H54 (cell line): ENCODE measurements at regions not wholly inside any gene's neighbourhood (a gene's known extent, or its start where the extent isn't known, plus 50 kb on each side); places are given as distances from the start of the nearest gene placed in this dataset.
"Not testable (repeated sequence)": the region's sequence is repeated elsewhere in the genome, so short reads cannot be mapped to it uniquely, and the experiment has no call there.

Experiments
- DNase-seq: peaks from one replicate; pipeline ENCODE4 v3.0.0; 2011; ENCODE audit warnings: low spot score, mixed read lengths; ENCODE audit not compliant: insufficient read length
- FAIRE-seq: peaks from 3 replicates; lab custom pipeline; 2011; peaks lifted over from hg19 to GRCh38; lab: Jason Lieb, UNC
- POLR2A ChIP-seq: IDR thresholded peaks from 2 replicates; pipeline ENCODE4 v1.6.1; 2011; ENCODE audit warnings: low read depth, mild to moderate bottlenecking, low read length

DNA sequence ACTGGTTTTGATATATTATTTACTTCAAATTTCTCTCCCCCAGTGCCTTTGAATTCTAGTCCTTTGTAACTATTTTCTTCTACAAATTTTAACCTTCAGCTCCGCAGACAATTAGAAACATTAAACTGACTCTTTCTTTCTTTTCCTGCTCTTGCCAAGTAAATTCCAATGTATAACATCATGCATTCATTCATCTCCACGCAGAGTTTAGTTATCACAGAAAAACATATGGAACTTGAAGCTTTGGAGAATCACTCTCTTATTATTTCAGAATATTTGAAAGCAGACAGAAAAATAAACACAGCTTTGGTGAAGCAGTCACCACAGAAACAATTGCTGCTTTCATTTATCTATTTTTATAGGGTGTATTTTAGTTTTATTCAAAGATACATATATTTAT is 778.7 kb upstream of the CDH8 start:
- no peak for FAIRE-seq
- no peak for TF ChIP-seq POLR2A
- DNase-seq = no peak

DNA sequence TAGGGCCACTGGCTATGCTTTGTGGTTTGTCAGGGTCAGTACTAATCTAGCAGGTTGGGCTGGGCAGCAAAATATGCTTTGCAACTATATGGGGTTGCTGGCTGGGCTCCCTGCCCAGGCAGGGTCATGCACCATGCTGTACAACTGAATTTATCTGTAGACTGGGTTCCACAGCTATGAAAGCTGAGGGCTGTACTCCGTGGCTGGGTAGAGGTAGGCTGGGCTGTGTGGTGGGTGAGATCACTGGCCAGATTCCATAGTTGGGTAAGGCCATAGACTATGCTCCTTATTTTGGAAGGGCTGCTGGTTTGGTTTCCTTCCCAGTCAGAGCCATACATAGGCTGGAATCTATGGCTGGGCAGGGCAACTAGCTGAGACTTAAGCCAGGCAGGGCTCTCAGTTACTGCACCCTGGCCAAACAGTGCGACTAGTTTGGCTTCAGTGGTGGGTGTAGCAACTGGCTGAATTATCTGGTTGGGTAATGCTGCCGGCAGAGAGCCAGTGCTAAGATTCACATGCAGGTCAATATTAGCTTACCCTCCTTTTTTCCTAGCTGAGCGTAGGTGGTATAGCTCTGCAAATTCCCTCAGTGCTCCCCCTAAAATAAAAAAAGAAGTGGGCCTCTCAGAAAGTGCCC is 769.1 kb upstream of the CDH8 start:
- DNase-seq (no peak), FAIRE-seq (no peak)
- no peak for TF ChIP-seq POLR2A

DNA sequence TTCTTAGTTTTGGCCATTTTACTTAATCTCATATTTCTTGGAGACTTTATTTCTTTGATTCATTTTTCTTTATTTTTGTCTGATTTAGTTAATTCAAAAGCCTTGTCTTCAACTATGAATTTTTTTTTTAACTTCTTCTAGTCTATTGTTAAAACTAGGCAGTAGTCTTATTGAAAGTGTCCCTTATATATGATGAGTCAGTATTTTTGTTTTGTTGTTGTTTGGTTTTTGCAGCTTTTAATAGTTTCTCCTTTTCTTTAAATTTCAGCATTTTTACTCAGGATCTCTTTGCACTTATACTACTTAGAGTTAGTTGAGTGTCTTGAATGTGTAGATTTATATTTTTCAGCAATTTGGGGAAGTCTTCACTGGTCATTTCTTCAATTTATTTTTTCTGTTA is 758.5 kb upstream of the CDH8 start:
- TF ChIP-seq POLR2A = no peak
- no peak for FAIRE-seq
- DNase-seq = no peak

DNA sequence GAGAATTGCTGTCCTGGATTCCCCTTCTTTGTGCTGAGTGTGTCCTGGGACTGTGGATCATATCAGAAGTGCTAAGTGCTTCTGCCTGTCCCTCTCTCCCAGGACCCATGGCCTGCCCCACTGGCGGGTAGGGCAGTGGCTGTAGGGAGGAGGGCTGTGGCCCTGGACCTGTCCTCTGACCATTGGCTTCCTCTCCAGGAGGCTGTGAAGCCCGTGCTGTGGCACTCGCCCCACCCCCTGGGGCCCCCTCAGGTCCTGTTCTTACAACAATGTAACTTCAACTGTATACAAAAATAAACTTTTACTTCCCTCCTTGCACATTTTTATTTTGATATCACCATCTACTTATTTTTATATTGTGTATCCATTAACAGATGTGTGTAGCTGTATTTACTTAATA is 743.8 kb upstream of the CDH8 start:
- DNase-seq, FAIRE-seq: not testable (repeated sequence)

DNA sequence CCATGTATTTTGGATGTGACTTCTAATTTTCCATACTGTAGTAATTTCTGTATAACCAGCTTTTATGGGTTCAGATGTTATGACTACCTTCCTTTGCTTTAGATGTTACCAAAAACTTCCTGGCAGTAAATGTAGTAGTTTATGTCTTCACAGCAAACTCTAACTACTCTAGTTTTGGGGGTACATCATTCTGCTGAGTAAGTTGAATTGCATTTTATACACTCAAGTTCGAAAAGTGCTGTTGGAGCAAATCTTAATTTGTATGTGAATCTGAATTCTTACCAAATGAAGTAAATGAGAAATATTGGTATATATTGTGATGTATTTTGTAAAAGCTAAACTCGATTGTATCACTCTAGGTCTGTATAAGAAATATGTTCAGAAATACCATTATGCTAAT is 728.3 kb upstream of the CDH8 start:
- FAIRE-seq (no peak), DNase-seq (no peak)
- TF ChIP-seq POLR2A = no peak

DNA sequence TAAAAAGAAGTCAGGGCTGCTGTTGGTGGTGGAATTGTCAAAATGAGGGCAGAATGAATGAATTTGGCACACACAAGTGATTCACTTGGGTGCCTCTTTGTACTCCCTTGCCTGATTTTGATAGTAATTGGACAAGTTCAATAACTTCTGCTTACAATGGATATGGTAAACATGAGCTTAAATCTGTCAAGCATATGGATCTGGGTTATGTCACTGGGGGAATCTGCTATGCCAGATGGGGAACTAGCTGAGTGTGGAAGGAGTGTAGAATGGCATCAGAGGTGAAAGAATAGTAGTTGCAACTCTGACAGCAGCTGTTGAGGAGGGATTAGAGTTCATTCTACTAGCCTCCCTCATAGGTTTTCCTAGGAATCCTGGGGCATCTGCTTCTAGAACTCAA is 724.2 kb upstream of the CDH8 start:
- FAIRE-seq (no peak), DNase-seq (no peak)
- TF ChIP-seq POLR2A = no peak

DNA sequence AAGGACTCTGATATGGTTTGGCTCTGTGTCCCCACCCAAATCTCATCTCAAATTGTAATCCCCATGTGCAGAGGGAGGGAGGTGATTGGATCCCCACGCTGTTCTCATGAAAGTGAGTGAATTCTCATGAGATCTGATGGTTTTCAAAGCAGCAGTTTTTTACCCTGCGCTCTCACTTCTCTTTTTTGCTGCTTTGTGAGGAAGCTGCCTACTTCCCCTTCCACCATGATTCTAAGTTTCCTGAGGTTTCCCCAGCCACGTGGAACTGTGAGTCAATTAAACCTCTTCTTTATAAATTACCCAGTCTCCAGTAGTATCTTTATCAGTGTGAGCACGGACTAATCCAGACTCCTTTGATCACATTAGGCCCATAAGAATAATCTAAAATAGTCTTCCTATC is 719.7 kb upstream of the CDH8 start:
- FAIRE-seq (no peak), DNase-seq (no peak)
- TF ChIP-seq POLR2A = no peak

DNA sequence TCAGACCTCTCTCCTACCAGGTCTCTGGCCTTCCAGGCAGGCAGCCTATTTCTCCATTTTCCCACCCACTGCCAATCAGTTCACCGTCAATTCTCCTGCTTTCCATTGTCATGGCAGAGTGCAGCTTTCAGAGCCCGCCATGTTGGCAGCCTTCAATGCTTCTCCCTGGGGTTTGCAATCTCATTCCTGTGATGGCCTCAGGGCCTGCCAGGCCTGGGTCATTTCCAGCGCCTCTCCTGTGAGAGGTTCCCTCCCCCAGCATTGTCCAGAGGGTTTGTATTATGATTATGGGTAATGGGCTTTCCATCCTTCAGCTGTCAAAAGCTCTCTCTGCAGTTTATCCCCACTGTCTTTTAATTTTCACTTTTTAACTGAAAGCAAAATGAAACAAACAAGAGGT is 716.6 kb upstream of the CDH8 start:
- DNase-seq (no peak), FAIRE-seq (no peak)
- TF ChIP-seq POLR2A = no peak

DNA sequence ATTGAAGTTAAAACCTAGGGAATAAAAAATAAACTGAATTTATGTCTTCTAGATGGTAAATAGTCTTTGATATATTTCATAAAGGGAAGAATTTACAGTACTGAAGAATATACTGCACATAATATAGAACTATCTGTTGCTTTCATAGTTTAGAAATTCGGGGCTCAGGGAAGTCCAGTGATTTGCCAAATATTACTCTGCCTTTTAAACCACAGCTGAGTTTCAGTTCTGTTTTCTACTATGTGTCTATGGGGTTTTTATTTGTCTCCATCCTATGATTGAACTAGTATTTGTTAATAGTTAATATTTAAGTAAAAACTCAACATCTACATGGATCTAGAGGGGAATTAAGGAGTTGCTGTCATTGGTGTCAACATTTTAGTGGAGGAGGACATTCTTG is 715.0 kb upstream of the CDH8 start:
- DNase-seq (no peak), FAIRE-seq (no peak)
- TF ChIP-seq POLR2A = no peak

DNA sequence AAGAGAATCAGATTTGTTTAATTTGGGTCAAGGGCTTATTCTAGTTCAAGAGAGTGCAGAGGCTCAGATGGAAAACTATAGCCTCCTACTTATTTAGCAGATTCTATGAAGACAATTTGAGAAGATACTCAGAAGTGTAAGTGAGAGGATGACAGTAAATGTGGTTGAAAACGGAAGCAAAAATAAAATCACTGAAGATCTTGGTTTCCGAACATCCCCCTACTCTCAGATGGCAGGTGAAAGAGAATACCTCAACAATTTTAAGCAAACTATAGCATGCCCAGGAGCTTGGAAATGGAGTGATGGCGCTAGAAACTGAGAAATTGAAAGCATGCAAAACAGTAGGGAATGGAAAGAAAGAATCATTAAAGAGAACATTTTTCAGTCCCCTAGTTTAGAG is 705.5 kb upstream of the CDH8 start:
- FAIRE-seq (no peak), DNase-seq (no peak)
- TF ChIP-seq POLR2A = no peak

DNA sequence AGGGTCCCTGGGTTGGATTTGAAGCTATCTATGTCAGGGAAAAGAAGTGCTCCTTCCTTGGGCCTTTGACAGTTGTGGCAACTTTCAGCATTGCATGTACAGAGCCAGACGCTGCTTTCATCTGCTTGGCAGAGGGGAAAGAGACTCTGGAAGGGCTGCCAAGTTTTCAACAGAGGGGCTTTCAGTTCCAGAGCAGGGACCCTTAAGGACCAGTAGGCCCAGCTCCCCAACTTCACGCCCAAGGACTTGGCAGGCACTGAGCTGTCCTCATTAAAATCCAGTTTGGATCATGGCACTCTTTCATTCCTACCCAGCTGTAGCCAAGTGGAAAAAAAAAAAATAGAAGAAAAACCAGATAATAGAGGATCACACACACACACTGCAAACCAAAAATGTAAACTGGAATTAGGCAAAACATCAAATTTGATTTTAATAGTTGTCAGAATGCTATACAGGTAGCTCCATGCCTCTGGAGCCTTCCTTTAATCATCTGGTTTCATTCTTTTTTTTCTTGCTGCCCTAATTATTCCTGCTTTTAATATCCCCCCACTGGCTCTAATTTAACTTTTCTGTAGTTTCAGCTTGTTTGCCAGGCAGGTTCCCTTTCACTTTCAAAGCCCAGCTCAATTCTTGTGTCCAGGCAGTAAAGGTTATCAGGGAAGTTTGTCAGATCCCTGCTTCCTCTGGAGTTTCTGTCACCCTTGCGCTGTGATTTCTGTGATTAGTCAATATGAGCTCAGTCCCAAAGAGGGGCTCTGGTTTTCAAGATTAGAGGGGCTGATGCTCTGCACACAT is 702.6 kb upstream of the CDH8 start:
- no peak for TF ChIP-seq POLR2A
- no peak for DNase-seq
- no peak for FAIRE-seq

DNA sequence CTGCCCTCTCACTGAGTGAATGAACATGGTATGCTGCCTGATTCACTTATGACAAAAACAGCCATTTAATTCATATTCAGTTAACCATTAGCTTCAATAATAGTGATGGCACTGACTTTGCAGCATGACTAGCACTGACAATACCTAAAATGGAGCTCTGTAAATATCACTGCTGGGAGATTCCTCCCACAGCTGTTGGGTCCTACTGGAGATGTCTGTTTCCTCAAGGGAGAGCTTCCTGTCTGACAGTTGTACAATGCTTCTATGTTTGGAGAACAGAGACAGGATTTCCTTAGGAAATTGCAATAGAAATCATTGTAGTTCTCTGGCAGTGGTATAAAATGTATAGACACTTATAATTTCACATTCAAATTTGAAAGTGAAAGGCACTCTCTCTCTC is 695.9 kb upstream of the CDH8 start:
- FAIRE-seq (no peak), DNase-seq (no peak)
- no peak for TF ChIP-seq POLR2A

DNA sequence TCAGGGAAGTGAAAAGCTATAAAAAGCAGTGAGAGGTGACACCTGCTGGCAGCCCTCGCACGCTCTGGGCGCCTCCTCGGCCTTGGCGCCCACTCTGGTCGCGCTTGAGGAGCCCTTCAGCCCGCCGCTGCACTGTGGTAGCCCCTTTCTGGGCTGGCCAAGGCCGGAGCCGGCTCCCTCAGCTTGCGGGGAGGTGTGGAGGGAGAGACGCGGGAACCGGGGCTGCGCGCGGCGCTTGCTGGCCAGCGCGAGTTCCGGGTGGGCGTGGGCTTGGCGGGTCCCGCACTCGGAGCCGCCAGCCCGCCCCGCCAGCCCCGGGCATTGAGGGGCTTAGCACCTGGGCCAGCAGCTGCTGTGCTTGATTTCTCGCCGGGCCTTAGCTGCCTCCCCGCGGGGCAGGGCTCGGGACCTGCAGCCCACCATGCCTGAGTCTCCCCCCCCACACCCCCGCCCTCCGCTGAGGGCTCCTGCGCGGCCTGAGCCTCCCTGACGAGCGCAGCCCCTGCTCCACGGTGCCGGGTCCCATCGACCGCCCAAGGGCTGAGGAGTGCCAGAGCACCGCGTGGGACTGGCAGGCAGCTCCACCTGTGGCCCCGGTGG is 688.5 kb upstream of the CDH8 start:
- DNase-seq, FAIRE-seq: not testable (repeated sequence)

DNA sequence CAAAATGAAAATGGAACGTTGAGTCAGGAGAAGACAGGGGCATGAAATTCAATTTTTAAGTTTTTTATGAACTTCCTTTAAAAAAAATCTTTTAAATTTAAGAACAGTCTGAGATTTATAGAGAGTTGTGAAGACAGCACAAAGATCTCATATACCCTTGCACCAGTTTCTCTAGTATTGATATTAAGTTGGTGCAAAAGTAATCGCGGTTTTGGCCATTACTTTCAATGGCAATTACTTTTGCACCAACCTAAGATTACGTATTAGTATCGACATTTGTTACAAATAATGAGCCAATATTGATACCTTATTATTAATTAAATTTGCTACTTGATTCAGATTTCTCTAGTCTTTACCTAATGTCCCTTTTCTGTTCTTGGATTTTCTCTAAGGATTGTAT is 684.4 kb upstream of the CDH8 start:
- FAIRE-seq (no peak), DNase-seq (no peak)
- no peak for TF ChIP-seq POLR2A

DNA sequence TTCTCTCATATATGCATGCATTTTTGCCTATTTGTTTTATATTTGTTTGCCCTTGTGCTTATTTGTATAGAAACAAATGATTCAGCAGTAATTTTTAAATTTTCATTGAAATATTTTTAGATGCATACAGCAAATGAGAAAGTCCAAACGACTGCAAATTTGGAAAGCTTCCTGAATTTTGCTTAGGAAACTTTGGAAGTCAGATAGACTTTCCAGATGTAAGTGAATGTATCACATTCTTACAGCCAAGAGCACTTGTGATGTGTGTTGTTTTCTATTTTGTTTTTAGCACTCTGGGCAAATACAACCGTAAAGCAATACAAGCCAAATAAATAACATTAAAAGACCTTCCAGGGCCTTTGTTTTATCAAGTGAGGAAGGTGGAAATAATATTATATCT is 680.8 kb upstream of the CDH8 start:
- DNase-seq = no peak
- no peak for FAIRE-seq

More for the DNA sequence above, 680.8 kb upstream of the CDH8 start:
- TF ChIP-seq POLR2A = no peak
